H7 (cell line): ENCODE measurements at regions not wholly inside any gene's neighbourhood (a gene's known extent, or its start where the extent isn't known, plus 50 kb on each side); places are given as distances from the start of the nearest gene placed in this dataset.
"Not testable (repeated sequence)": the region's sequence is repeated elsewhere in the genome, so short reads cannot be mapped to it uniquely, and the experiment has no call there.

Experiments used
- DNase-seq: peaks from one replicate; pipeline ENCODE4 v3.0.0; 2012
- H3K27me3 ChIP-seq: 2 replicates; pipeline ENCODE4 v1.6.0; 2011; ENCODE audit warnings: mild to moderate bottlenecking, low read length; ENCODE audit not compliant: control insufficient read depth, insufficient read depth
- H3K36me3 ChIP-seq: replicated peaks from 2 replicates; pipeline ENCODE4 v1.5.1; 2011; ENCODE audit warnings: low read length; ENCODE audit not compliant: control insufficient read depth, insufficient read depth
- H3K4me3 ChIP-seq: 2 replicates; pipeline ENCODE4 v1.5.1; 2011; ENCODE audit warnings: low read depth, mild to moderate bottlenecking, control low read depth, low read length, moderate library complexity; ENCODE audit not compliant: insufficient read depth

- no peak for DNase-seq
- no peaks in the 10 kb centered on the region for H3K27me3 ChIP-seq
- no peaks in the 10 kb centered on the region for H3K36me3 ChIP-seq
- H3K4me3 ChIP-seq: no peak overlapping the region
These were observed 50.4 kb upstream of the CACUL1 start for GRCh38 chr10:118805146-118805545.

- no peaks in the 10 kb centered on the region for H3K27me3 ChIP-seq
- no peaks in the 10 kb centered on the region for H3K36me3 ChIP-seq
- no peak for DNase-seq
- H3K4me3 ChIP-seq: no peak overlapping the region
These were observed 52.9 kb upstream of the CACUL1 start for GRCh38 chr10:118807512-118808305.

GRCh38 chr10:118808601-118809356, 54.0 kb upstream of the CACUL1 start:
- Histone ChIP-seq H3K4me3 (no peak overlapping the region), H3K27me3 (no peaks in the 10 kb centered on the region), H3K36me3 (no peaks in the 10 kb centered on the region)
- DNase-seq: no peak

- no peak for DNase-seq
- Histone ChIP-seq H3K27me3 (no peaks in the 10 kb centered on the region), H3K36me3 (no peaks in the 10 kb centered on the region)
These were observed 54.8 kb upstream of the CACUL1 start for GRCh38 chr10:118809357-118810220.

DNA sequence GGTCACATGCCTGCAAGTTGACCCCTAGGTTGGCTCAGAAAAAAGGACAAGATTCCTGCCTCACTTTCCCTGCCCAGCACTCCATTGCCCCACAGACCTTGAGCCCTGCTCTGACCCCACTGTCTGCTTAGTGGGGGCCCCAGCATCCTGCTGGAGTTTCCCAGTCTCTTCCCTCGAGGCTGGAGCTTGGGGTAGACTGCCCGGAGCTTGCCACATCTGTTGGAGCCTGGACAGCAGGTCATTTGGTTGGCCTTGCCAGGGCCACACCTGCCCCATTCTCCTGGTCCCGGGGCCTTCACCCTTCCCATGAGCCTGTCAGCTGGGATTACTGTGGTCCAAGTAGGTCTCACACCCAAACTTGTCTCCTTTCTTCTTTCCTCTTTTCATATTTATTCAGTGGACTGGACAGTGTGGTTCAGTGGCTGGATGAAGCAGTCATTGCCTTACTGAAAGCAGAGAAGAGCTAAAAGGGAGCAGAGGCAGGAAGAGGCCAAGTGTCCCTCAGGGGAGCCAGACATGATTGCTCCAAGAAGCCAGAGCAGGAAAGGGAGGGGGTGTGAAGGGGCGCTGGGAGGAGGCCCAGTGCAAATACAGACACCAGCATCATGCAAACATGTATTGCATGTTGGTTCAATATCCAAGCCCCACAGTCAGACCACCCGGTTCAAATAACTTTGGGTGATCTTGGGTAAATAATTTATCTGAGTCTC, 56.2 kb upstream of the CACUL1 start:
- no peak for DNase-seq
- Histone ChIP-seq H3K27me3 (no peaks in the 10 kb centered on the region), H3K4me3 (no peak overlapping the region), H3K36me3 (no peaks in the 10 kb centered on the region)

More at GRCh38 chr10:118809357-118810220, 54.8 kb upstream of the CACUL1 start:
- H3K4me3 ChIP-seq: no peak overlapping the region

DNA sequence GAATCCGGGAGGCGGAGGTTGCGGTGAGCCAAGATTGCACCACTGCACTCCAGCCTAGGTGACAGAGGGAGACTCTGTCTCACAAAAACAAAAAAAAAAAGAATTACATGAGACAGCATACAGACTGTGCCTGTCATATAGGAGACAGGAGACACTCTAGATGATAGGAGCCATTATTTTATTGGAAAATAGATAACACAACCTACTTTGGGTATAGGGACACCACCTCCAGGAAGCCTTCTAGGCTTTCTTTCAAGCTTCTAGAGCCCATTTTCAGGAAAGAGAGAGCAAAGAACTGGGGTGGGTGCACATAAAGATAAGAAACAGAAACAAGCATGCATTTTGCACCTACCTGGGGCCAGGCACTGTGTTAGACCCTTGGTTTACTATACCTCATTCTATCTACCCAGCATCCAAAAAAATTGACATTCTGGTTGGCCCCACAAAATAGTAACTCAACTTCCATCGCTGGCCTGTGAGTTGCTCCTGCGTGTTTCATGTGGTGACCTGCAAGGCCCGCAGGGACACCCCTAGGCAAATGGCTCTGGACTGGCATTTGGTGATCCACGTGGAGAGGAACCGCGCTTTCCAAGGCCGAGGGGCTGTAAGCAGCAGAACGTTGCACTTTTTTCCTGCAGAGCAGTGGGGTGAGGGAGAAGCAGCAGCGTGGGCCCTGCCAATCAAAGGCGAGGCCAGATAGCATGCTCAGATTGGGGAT, 57.1 kb upstream of the CACUL1 start:
- no peaks in the 10 kb centered on the region for H3K27me3 ChIP-seq
- no peak overlapping the region for H3K4me3 ChIP-seq
- DNase-seq: no peak
- no peaks in the 10 kb centered on the region for H3K36me3 ChIP-seq

GRCh38 chr10:118812393-118812740, 57.6 kb upstream of the CACUL1 start:
- Histone ChIP-seq H3K4me3 (no peak overlapping the region), H3K36me3 (no peaks in the 10 kb centered on the region), H3K27me3 (no peaks in the 10 kb centered on the region)
- DNase-seq: peak; percentile 61

GRCh38 chr10:118813001-118813400, 58.2 kb upstream of the CACUL1 start:
- H3K36me3 ChIP-seq, H3K4me3 ChIP-seq, DNase-seq, H3K27me3 ChIP-seq: not testable (repeated sequence)

DNA sequence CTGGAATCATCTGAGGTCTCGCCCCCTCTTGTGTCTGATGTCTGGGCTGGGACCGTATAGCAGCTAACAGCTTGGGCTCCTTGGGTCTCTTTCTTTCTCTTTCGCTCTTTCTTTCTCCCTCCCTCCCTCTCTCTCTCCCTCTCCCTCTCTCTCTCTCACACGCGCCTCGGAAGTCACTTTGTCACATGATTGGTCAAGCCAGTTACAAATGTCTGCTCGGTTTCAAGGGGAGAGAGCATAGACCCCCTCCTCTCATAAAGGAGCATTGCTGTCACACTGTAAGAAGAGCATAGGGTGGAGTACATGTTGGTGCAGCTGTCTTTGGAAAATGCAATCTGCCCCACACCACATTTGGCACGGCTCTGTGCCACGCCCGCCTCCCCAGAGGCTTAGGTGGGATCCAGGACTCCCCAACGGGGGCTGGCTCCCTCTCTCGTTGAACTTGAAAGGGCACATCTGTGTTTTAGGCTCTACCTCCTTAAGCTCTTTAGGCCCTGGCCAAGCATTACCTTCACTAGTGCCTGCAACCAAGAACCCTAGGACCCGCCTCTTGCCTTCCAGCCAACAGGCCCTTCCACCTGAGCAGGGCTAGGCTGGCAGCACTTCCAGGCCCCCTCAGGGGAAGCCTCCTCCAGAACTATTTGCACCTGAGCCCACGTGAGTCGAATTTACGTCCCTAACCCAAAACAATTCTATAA, 61.9 kb upstream of the CACUL1 start:
- H3K4me3 ChIP-seq: no peak overlapping the region
- no peaks in the 10 kb centered on the region for H3K27me3 ChIP-seq
- DNase-seq: no peak
- H3K36me3 ChIP-seq: no peaks in the 10 kb centered on the region

- Histone ChIP-seq H3K4me3 (no peak overlapping the region), H3K27me3 (no peaks in the 10 kb centered on the region), H3K36me3 (no peaks in the 10 kb centered on the region)
- DNase-seq: no peak
These were observed 62.7 kb upstream of the CACUL1 start for GRCh38 chr10:118817328-118818068.

- Histone ChIP-seq H3K4me3 (no peak overlapping the region), H3K36me3 (no peaks in the 10 kb centered on the region), H3K27me3 (no peaks in the 10 kb centered on the region)
- no peak for DNase-seq
These were observed 64.0 kb upstream of the CACUL1 start for GRCh38 chr10:118818621-118819221.

- no peak for DNase-seq
- Histone ChIP-seq H3K4me3 (no peak overlapping the region), H3K27me3 (no peaks in the 10 kb centered on the region), H3K36me3 (no peaks in the 10 kb centered on the region)
These were observed 65.8 kb upstream of the CACUL1 start for GRCh38 chr10:118820326-118821116.
